Type B pancreatic cell (in vitro differentiated cells): ENCODE measurements at regions not wholly inside any gene's neighbourhood (a gene's known extent, or its start where the extent isn't known, plus 50 kb on each side); places are given as distances from the start of the nearest gene placed in this dataset.
A peak's percentile ranks its signal among the peaks of the same experiment; 100 is the strongest.

Experiments used
- DNase-seq: peaks from one replicate; pipeline ENCODE4 v3.0.0; 2021; ENCODE audit warnings: mixed read lengths; ENCODE audit not compliant: unreplicated experiment; ENCODE audit errors: extremely low spot score
- H3K27ac Mint-ChIP-seq: 2 replicates; pipeline ENCODE4 v1.8.0; 2021; ENCODE audit warnings: mild to moderate bottlenecking, mixed read lengths
- H3K27me3 Mint-ChIP-seq: 2 replicates; pipeline ENCODE4 v1.8.0; 2021; ENCODE audit warnings: mixed read lengths
- H3K36me3 Mint-ChIP-seq: 2 replicates; pipeline ENCODE4 v1.8.0; 2021; ENCODE audit warnings: mixed read lengths
- H3K4me1 Mint-ChIP-seq: one replicate; pipeline ENCODE4 v1.8.0; 2021; ENCODE audit warnings: mixed read lengths; ENCODE audit not compliant: unreplicated experiment
- H3K4me3 Mint-ChIP-seq: 2 replicates; pipeline ENCODE4 v1.8.0; 2021; ENCODE audit warnings: mild to moderate bottlenecking, mixed read lengths
- H3K9me3 Mint-ChIP-seq: 2 replicates; pipeline ENCODE4 v1.8.0; 2021; ENCODE audit warnings: mixed read lengths
- CTCF ChIP-seq: fragments of 200-600 bp; sonication (generic); conservative IDR thresholded peaks from 2 replicates; pipeline ENCODE4 v1.5.0; 2021; ENCODE audit warnings: antibody characterized with exemption, mild to moderate bottlenecking

- Mint-ChIP-seq H3K4me3 (peak overlapping the region; percentile 48), H3K4me1 (peaks cover 20% of the 10 kb centered on the region), H3K36me3 (no peaks in the 10 kb centered on the region), H3K27ac (peak overlapping the region; percentile 96), H3K9me3 (no peaks in the 10 kb centered on the region), H3K27me3 (no peaks in the 10 kb centered on the region)
- no peak for DNase-seq
- no peak for TF ChIP-seq CTCF
These were observed 81.2 kb upstream of the CCN6 start for GRCh38 chr6:111972745-111973117.

- Mint-ChIP-seq H3K27ac (peak overlapping the region; percentile 96), H3K36me3 (no peaks in the 10 kb centered on the region), H3K9me3 (no peaks in the 10 kb centered on the region), H3K4me1 (peaks cover 20% of the 10 kb centered on the region), H3K27me3 (no peaks in the 10 kb centered on the region), H3K4me3 (peak overlapping the region; percentile 48)
- TF ChIP-seq CTCF, result no peak
- no peak for DNase-seq
These were observed 80.7 kb upstream of the CCN6 start for GRCh38 chr6:111973118-111973761.

- H3K36me3 Mint-ChIP-seq, result no peaks in the 10 kb centered on the region
- peaks cover 27% of the 10 kb centered on the region for H3K4me1 Mint-ChIP-seq
- H3K27me3 Mint-ChIP-seq, result no peaks in the 10 kb centered on the region
- no peak for DNase-seq
- peaks cover 3% of the 10 kb centered on the region for H3K9me3 Mint-ChIP-seq
- peak overlapping the region; percentile 16 for H3K4me3 Mint-ChIP-seq
- H3K27ac Mint-ChIP-seq, result peak overlapping the region; percentile 96
- no peak for TF ChIP-seq CTCF
These were observed 79.8 kb upstream of the CCN6 start for GRCh38 chr6:111973927-111974639.

- Mint-ChIP-seq H3K4me1 (peaks cover 30% of the 10 kb centered on the region), H3K27me3 (no peaks in the 10 kb centered on the region)
These were observed 78.4 kb upstream of the CCN6 start for GRCh38 chr6:111975466-111975865.

GRCh38 chr6:111976139-111976538, 77.8 kb upstream of the CCN6 start:
- Mint-ChIP-seq H3K27ac (peak overlapping the region; percentile 6), H3K36me3 (no peaks in the 10 kb centered on the region), H3K4me1 (peaks cover 30% of the 10 kb centered on the region), H3K4me3 (no peak overlapping the region), H3K27me3 (no peaks in the 10 kb centered on the region), H3K9me3 (peaks cover 3% of the 10 kb centered on the region)
- TF ChIP-seq CTCF, result no peak
- no peak for DNase-seq

More at GRCh38 chr6:111975466-111975865, 78.4 kb upstream of the CCN6 start:
- Mint-ChIP-seq H3K9me3 (peaks cover 3% of the 10 kb centered on the region), H3K36me3 (no peaks in the 10 kb centered on the region), H3K27ac (no peak overlapping the region), H3K4me3 (no peak overlapping the region)
- TF ChIP-seq CTCF, result no peak
- no peak for DNase-seq
